PC-3 (cell line): ENCODE measurements at regions not wholly inside any gene's neighbourhood (a gene's known extent, or its start where the extent isn't known, plus 50 kb on each side); places are given as distances from the start of the nearest gene placed in this dataset.

ENCODE experiments used
- EZH2 ChIP-seq: fragments of 300-600 bp; sonication (generic); IDR thresholded peaks from one replicate; pipeline ENCODE4 v1.6.1; 2017; ENCODE audit warnings: antibody characterized with exemption, mild to moderate bottlenecking, low read length; ENCODE audit not compliant: unreplicated experiment
- EZH2phosphoT487 ChIP-seq: fragments of 300-600 bp; sonication (generic); IDR thresholded peaks from 2 replicates; pipeline ENCODE4 v1.6.1; 2018; ENCODE audit warnings: mild to moderate bottlenecking, antibody characterized with exemption, low read length, borderline replicate concordance

DNA sequence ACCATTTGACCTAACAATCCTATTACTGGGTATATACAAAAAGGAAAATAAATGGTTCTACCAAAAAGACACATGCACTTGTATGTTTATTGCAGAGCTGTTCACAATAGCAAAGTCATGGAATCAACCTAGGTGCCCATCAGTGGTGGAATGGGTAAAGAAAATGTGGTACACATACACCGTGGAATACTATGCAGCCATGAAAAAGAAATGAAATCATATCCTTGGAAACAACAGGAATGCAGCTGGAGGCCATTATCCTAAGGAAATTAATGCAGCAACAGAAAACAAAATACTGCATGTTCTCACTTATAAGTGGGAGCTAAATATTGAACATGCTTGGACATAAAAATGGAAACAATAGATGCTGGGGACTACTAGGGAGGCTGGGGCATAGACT, 534.1 kb upstream of the SGCD start:
- TF ChIP-seq EZH2phosphoT487 = no peak
- no peak for TF ChIP-seq EZH2
